ENCODE measurements at regions not wholly inside any gene's neighbourhood (a gene's known extent, or its start where the extent isn't known, plus 50 kb on each side); places are given as distances from the start of the nearest gene placed in this dataset.

DNA sequence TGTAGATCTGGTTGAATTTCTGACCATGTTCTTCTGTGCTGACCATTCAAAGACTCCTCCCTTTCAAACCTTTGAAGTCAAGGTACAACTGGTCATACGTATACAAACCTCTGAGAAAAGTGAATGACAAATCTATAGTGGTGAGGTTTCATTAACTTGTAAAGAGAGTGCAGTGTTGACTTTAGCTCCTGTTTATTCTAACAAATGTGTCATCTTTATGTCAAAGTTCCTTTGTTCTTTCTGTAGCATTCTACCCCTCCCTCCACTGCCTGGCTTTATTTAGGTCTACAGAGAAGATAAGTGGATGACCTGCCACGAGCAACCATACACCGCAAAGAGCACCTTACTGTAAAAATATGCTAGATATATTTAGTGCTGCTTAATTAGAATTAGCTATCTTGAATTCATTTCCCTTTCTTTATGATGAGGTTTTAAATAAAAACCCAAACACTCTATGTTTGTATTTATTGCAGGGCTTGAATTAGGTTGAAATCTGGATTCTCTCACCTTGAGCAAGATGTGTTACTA lies 520.0 kb upstream of the CDH11 start:
- DNase-seq (ENCODE audit: low spot score) (no peak), ATAC-seq (ENCODE audit: low read depth) (no peak)
- H3K4me3 ChIP-seq (ENCODE audit: severe bottlenecking) = no peak overlapping the region
- TF ChIP-seq, protein P1, sequence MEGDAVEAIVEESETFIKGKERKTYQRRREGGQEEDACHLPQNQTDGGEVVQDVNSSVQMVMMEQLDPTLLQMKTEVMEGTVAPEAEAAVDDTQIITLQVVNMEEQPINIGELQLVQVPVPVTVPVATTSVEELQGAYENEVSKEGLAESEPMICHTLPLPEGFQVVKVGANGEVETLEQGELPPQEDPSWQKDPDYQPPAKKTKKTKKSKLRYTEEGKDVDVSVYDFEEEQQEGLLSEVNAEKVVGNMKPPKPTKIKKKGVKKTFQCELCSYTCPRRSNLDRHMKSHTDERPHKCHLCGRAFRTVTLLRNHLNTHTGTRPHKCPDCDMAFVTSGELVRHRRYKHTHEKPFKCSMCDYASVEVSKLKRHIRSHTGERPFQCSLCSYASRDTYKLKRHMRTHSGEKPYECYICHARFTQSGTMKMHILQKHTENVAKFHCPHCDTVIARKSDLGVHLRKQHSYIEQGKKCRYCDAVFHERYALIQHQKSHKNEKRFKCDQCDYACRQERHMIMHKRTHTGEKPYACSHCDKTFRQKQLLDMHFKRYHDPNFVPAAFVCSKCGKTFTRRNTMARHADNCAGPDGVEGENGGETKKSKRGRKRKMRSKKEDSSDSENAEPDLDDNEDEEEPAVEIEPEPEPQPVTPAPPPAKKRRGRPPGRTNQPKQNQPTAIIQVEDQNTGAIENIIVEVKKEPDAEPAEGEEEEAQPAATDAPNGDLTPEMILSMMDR (IDR thresholded peaks at IDR 0.05; ENCODE audit: poor library complexity, severe bottlenecking) = no peak
- H3K36me3 ChIP-seq (ENCODE audit: low read depth) = no peaks in the 10 kb centered on the region
- no peaks in the 10 kb centered on the region for H3K9me3 ChIP-seq (ENCODE audit: severe bottlenecking)
- H3K27me3 ChIP-seq (ENCODE audit: insufficient read depth, poor library complexity, severe bottlenecking) = no peaks in the 10 kb centered on the region
- H3K27ac ChIP-seq (ENCODE audit: poor library complexity, severe bottlenecking) = no peak overlapping the region
- no peaks in the 10 kb centered on the region for H3K4me1 ChIP-seq (ENCODE audit: insufficient read depth, poor library complexity, severe bottlenecking)

DNA sequence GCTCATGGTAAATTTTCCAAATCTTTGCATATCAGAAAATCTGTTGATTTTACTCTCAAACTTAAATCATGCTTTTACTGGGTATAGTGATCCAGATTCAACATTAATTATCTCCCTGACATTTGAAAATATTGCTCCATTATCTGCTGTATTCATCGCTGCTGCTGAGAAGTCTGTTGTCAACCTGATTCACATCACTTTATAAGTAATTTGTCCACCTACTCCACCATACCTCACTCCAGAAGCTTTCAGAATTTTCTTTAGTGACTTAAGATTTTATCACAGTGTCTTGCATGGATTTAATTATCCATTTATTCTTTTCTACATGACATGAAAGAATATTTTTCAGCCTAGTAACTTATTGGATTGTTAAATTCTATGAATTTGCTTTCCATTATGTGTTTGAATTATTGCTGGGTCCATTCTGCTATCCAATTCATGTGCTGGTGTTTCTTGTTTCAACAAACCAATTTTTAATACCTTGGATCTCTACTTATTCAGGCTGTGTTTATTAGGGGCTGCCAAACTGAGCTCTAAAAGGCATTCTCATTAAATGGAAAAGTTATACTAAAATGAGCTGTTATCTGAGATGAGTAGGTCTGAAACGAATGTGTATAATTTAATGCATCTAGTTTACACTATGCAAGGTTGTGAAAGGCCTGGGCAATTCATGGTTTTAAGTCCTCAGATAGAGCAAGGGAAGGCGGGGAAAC lies 519.3 kb upstream of the CDH11 start:
- no peak for DNase-seq (ENCODE audit: low spot score)
- H3K27me3 ChIP-seq (ENCODE audit: insufficient read depth, poor library complexity, severe bottlenecking) = no peaks in the 10 kb centered on the region
- no peaks in the 10 kb centered on the region for H3K9me3 ChIP-seq (ENCODE audit: severe bottlenecking)
- no peaks in the 10 kb centered on the region for H3K36me3 ChIP-seq (ENCODE audit: low read depth)
- H3K4me3 ChIP-seq (ENCODE audit: severe bottlenecking) = no peak overlapping the region
- H3K4me1 ChIP-seq (ENCODE audit: insufficient read depth, poor library complexity, severe bottlenecking) = no peaks in the 10 kb centered on the region
- TF ChIP-seq, protein P1 (IDR thresholded peaks at IDR 0.05; ENCODE audit: poor library complexity, severe bottlenecking) = no peak
- ATAC-seq (ENCODE audit: low read depth) = no peak
- no peak overlapping the region for H3K27ac ChIP-seq (ENCODE audit: poor library complexity, severe bottlenecking)

DNA sequence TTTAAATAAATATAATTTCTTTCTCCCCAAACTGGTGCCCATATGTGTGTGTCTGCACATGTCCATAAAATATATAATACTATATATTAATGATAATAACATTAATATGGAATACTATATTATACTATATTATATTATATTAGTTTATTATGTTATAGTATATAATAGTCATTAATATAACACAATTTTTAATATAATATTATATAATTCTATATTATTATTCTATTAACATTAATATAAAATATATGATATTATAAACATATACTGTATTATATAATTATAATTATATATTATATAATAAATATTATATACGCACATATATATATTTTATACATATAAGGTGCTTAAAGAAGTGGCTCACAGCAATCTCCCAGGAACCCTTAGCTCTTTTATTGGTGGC lies 513.0 kb upstream of the CDH11 start:
- Histone ChIP-seq H3K27me3 (ENCODE audit: insufficient read depth, poor library complexity, severe bottlenecking) (no peaks in the 10 kb centered on the region), H3K4me1 (ENCODE audit: insufficient read depth, poor library complexity, severe bottlenecking) (no peaks in the 10 kb centered on the region), H3K9me3 (ENCODE audit: severe bottlenecking) (no peaks in the 10 kb centered on the region), H3K4me3 (ENCODE audit: severe bottlenecking) (no peak overlapping the region), H3K36me3 (ENCODE audit: low read depth) (no peaks in the 10 kb centered on the region), H3K27ac (ENCODE audit: poor library complexity, severe bottlenecking) (no peak overlapping the region)
- DNase-seq (ENCODE audit: low spot score) = no peak
- TF ChIP-seq, protein P1 (IDR thresholded peaks at IDR 0.05; ENCODE audit: poor library complexity, severe bottlenecking) = no peak
- no peak for ATAC-seq (ENCODE audit: low read depth)

DNA sequence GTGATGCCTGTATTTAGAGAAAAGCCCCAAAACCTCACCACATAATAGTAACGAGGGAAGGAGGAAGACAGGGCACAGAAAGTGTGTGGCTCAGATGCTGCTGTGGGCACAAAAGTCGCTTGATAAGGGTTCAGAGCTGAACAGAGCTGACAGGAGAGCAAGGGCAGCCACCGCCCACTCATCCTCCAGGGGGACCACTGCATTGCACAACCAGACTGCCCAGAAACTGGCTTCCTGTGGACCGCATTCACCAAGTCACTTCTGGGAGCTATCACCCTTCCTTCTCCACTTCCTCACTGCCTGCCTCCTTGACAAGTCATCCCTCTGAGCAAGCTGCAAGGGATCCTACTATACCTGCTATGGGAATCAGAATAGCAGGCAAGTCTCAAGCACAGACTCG lies 512.4 kb upstream of the CDH11 start:
- DNase-seq (ENCODE audit: low spot score) = no peak
- Histone ChIP-seq H3K27me3 (ENCODE audit: insufficient read depth, poor library complexity, severe bottlenecking) (no peaks in the 10 kb centered on the region), H3K9me3 (ENCODE audit: severe bottlenecking) (no peaks in the 10 kb centered on the region), H3K36me3 (ENCODE audit: low read depth) (no peaks in the 10 kb centered on the region), H3K4me3 (ENCODE audit: severe bottlenecking) (no peak overlapping the region), H3K4me1 (ENCODE audit: insufficient read depth, poor library complexity, severe bottlenecking) (no peaks in the 10 kb centered on the region), H3K27ac (ENCODE audit: poor library complexity, severe bottlenecking) (no peak overlapping the region)
- ATAC-seq (ENCODE audit: low read depth) = no peak
- TF ChIP-seq, protein P1 (IDR thresholded peaks at IDR 0.05; ENCODE audit: poor library complexity, severe bottlenecking) = no peak

DNA sequence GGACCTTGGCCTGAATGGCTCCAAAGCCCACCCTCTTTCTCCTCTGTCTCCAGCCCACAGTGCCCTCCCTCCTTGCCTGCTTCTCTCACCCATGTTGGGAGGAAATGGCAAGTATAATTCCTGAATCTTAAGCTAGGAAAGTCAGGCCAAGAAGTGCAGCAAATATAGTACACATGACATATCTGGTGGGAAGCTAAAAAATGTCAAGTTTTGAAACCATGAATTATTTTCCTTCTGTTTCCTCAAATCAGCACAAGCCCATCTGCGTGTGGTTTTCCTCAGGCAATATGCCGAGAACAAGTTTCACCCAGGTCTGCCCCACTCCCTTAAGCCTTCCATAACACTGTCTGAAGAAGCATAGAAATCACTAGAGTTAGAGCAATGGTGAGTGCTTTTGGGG lies 502.8 kb upstream of the CDH11 start:
- TF ChIP-seq, protein P1 (IDR thresholded peaks at IDR 0.05; ENCODE audit: poor library complexity, severe bottlenecking) = no peak

More for the DNA sequence above, 502.8 kb upstream of the CDH11 start:
- Histone ChIP-seq H3K27ac (ENCODE audit: poor library complexity, severe bottlenecking) (no peak overlapping the region), H3K4me3 (ENCODE audit: severe bottlenecking) (no peak overlapping the region), H3K36me3 (ENCODE audit: low read depth) (no peaks in the 10 kb centered on the region), H3K27me3 (ENCODE audit: insufficient read depth, poor library complexity, severe bottlenecking) (no peaks in the 10 kb centered on the region), H3K4me1 (ENCODE audit: insufficient read depth, poor library complexity, severe bottlenecking) (no peaks in the 10 kb centered on the region), H3K9me3 (ENCODE audit: severe bottlenecking) (no peaks in the 10 kb centered on the region)
- no peak for DNase-seq (ENCODE audit: low spot score)
- no peak for ATAC-seq (ENCODE audit: low read depth)
